Lung microvascular endothelial cell (primary cell): ENCODE measurements at regions not wholly inside any gene's neighbourhood (a gene's known extent, or its start where the extent isn't known, plus 50 kb on each side); places are given as distances from the start of the nearest gene placed in this dataset.
"Not testable (repeated sequence)": the region's sequence is repeated elsewhere in the genome, so short reads cannot be mapped to it uniquely, and the experiment has no call there.

Experiments
- DNase-seq, 2 donors: peaks; one replicate each; pipeline versions ENCODE4 v3.0.0 to v3.0.0-alpha.2; 2010; ENCODE audit warnings: low read depth in 2 of 2

DNA sequence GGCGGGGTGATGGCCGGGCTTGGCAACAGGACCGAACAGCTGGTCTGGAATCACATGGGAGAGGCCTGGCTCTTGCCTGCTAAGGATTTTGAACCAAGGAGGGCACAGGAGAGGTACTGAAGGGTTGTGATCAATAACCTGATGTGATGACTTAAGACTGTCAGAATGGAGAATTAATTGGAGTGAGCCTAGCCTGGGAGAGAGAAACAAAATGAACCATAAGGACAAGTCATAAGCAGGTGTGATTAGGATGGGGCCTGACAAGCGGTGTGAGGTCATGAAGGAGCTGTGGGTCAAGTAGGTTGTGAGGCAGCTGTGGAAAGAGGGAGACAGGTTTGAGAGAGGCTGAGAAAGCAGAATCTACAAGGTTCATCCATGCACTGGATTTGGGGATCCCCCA, 104.6 kb downstream of the MED10 start:
- DNase-seq = no peak

DNA sequence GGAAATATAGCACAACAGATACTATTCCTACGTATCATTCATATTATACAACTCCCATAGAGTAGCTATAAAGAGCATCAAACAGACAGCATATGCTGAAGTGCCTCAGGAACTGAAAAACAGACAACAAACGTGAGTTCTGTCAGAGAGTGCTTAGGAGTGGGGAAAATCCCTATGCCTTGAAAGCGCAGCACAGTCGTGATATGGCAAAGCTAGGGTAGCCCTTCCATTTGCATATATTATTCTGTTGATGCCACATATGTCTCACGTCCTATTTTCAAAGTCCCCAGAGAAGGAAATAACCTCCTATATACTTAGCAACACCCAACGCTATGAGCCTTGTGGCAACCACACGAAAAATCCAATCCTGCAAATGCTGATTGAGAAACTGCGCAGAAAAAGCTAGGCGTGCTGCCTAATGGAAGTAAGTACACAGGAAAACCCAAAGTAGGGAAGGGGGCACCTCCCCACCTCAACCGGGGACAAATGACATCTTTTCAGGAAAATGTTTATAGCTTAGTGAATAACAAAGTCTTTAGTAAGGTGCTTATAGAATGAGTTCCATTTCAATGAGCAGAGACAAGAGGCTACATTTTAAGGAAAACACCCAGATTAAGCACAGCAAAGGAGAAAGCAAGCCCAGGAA, 105.1 kb downstream of the MED10 start:
- DNase-seq = no peak

GRCh38 chr5:6269925-6270324, 108.4 kb downstream of the MED10 start:
- DNase-seq = no peak

DNA sequence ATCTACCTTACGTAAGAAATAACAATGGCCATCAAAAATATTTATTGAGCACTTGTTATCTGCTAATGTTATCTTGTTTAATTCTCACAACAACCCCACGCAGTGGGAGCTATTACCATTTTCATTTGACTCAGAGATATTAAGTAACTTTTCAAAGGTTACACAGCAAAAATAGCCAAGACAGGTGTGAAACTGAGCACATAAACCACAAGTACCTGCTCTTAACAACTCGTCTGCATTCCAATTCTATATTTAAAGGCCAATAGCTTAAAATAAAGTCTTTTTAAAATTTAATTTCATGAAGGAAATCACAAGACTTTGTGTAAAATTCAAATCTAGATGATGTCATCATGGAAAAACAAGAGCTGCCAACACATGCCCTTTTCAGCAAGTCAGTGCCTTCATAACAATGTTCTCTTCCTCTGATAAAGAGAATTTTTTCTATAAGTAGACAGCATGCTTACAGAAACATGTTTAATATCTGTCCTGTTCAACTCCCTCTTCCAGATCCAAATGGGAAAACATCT, 111.6 kb downstream of the MED10 start:
- no peak for DNase-seq

- DNase-seq = no peak
These were observed 114.0 kb downstream of the MED10 start for GRCh38 chr5:6264394-6264793.

DNA sequence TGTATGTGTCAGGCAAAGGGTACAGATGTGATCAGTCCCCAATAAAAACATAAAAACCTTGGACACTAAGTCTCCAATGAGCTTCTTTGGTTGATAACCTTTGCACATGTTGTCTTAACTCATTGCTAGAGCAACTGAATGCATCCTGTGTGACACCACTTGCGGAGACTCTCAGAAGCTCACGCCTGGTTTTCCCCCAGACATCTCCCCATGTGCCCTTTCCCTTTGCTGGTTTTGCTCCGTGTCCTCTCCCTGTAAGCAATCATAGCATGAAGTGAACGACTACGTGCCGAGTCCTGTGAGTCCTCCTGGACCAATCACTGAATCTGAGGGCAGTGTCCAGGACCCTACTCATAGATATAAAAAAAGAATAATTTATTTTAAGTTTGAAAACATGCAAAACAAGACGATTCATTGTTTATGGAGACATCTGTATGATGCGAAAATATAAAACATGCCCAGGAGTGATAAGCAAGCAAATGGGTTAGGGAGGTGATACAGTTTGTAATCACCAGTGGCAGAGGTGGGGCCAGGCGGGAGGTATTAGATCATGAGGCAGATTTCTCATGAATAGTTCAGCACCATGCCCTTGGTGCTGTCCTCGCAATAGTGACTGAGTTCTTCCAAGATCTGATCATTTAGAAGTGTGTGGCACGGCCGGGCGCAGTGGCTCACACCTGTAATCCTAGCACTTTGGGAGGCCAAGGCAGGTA, 115.5 kb downstream of the MED10 start:
- no peak for DNase-seq

GRCh38 chr5:6261668-6262067, 116.7 kb downstream of the MED10 start:
- no peak for DNase-seq

GRCh38 chr5:6261256-6261655, 117.1 kb downstream of the MED10 start:
- no peak for DNase-seq

GRCh38 chr5:6260846-6261245, 117.5 kb downstream of the MED10 start:
- DNase-seq = no peak

DNA sequence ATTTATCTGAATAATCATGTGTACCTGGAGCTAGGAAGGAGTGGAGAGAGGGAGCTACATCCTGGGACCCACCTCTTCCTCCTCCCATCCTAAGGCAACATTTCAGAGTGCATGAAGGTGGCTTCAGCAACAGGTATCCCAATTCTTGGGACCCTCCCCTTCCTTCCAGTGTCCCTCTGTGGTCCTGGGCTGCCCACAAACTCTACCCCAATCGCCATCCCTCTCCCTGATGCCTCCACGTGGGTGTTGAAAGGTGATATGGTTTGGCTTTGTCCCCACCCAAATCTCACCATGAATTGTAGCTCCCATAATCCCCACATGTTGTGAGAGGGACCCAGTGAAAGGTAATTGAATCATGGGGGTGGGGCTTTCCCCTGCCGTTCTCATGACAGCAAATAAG, 121.4 kb downstream of the MED10 start:
- DNase-seq = no peak

GRCh38 chr5:6255956-6256355, 122.4 kb downstream of the MED10 start:
- DNase-seq = no peak

- DNase-seq = no peak
These were observed 124.5 kb downstream of the MED10 start for GRCh38 chr5:6253846-6254245.

DNA sequence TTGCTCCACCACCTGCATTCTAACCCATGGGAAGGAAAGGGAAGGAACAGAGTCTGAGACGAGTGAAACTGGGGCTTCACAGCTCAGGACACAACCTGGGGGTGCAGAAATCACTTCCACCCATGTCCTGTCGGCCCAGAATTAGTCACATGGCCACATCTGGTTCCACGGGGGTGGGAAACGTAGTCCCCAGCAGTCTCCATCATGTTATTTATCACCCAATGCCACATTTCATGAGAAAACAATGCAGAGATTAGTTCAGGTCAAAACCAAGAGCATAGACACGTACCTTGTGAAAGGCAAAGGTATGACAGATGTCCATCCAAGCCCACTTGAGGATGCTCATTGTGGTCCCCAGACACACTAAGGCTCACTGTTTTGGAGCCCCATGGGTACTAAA, 125.1 kb downstream of the MED10 start:
- DNase-seq = no peak

- DNase-seq = no peak
These were observed 125.8 kb downstream of the MED10 start for GRCh38 chr5:6252581-6252980.

DNA sequence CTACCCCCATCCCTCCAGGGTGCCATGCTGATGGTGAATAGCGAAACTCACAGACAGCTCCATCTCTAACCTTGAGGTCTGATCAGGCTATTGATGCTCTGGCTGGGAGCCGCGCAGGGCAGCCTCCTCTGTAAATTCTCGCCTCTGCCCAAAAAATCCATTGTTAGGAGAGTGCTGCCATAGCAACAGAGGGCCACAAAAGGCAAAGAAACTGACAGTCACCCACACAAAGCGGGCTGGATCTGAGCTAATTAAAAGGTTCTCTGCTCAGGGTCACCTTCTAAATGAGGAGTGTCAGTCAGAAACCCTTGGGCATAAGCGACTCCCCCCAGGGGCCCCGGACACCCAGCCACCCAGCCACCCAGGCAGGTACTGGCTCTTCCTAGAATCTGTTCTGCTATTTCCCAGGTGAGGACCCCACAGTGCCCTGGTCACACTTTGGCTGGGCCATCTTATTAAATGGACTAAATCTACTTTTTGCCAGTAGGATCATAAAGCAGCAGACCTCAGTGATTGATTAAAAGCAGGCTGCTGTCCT, 126.7 kb downstream of the MED10 start:
- DNase-seq = no peak

DNA sequence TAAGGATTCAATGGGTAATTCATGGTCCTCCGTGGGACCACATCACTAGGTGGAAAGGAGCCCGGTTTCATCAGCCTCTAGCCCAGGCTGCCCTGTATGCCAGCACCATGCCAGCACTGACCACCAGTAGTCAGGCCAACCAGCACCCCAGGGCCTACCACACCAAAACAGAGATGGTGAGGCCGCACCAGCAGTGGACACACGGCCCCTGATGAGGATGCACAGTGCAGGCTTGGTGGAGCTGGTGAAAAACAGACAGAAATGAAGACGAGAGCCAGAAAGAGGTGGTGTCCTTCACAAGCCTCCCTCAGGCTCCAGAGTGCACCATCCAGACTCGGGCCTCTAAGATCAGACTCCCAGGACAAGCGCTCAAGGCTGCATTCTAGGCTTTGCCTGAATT, 128.2 kb downstream of the MED10 start:
- DNase-seq = no peak

DNA sequence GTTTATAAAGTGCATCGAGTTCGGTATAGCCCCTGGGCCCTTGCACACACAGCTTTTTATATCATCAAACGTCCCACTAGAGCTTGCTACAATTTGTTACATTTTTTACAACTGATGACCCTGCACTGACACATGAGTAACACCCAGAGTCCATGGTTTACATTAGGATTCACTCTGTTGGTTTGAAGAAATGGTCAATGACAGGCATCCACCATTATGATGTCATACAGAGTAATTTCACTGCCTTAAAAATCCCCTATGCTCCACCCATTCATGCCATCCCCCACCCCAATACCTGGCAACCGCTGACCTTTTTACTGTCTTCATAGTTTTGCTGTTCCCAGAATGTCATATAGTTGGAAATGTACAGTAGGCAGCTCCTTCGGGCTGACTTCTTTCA, 130.2 kb downstream of the MED10 start:
- DNase-seq = no peak

- DNase-seq = no peak
These were observed 131.4 kb downstream of the MED10 start for GRCh38 chr5:6246820-6247437.

DNA sequence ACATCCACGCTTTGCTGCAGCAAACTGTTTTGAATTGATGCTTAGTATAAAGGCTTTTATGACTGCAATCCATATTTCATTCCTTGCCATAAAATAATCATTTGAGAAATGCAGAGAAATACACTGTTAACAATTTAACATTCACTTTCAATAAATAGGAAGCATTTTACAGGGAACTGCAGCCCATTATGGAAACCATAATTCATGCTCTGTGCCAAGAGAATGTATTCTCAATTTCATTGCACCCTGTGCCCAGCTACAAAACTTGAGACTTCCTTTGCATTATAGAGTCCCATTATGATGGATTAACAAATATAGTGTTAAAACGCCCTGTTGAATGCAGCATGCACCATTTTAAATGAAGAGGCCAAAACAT, 134.0 kb downstream of the MED10 start:
- DNase-seq = no peak

GRCh38 chr5:6243706-6244338, 134.5 kb downstream of the MED10 start:
- DNase-seq = no peak

- DNase-seq = not testable (repeated sequence)
These were observed 137.3 kb downstream of the MED10 start for GRCh38 chr5:6241056-6241455.

GRCh38 chr5:6236858-6237481, 141.4 kb downstream of the MED10 start:
- DNase-seq = no peak
